Heart left ventricle (tissue), 13 donors: ENCODE measurements at regions not wholly inside any gene's neighbourhood (a gene's known extent, or its start where the extent isn't known, plus 50 kb on each side); places are given as distances from the start of the nearest gene placed in this dataset.

ENCODE experiments used
- POLR2A ChIP-seq, 2 donors: fragments of 450-650 bp; IDR thresholded peaks; one replicate each; pipeline ENCODE4 v1.6.1; 2017; ENCODE audit warnings: antibody characterized with exemption in 2 of 2, mild to moderate bottlenecking in 2 of 2, moderate library complexity in 2 of 2
- TF ChIP-seq, protein P1 (sequence below), 12 donors: fragments of 200-600 bp; sonication (generic) in 4 of 12; IDR thresholded peaks; one replicate each; pipeline versions ENCODE4 v1.5.0 to v1.8.0; 2018 to 2022; ENCODE audit warnings: antibody characterized with exemption in 12 of 12, mild to moderate bottlenecking in 5 of 12
- donor health status: ischemic (EF 13 %, LVEDD 7.1; RV severe dilation, severe dysfunction).
- donor health status: DM: no; HTN: yes; CAD: no.
- donor health status: DM: no; HTN: no; CAD: no.
- donor health status: ischemic (EF 25% LVEDD 6.9; RV normal size, moderate dysfunction).
- donor health status: ischemic (EF 25% LVEDD 5.7; RV mildly dilated, moderate dysfunction).
- donor health status: ischemic (EF 35%, LVEDD 5.7; RV mildly dilated, moderate dysfunction).
- donor health status: nonischemic (EF 11% LVEDD 7.7; RV severe dilation, severe dysfunction).
- donor health status: DM: yes; HTN: yes; CAD: no.
- donor health status: PGD.
- donor health status: ischemic (EF 29% LVEDD 5.4; RV normal size, mild dysfunction).
- donor health status: nonischemic (EF 23%, LVEDD 6.1; RV moderate dilation, normal function).

DNA sequence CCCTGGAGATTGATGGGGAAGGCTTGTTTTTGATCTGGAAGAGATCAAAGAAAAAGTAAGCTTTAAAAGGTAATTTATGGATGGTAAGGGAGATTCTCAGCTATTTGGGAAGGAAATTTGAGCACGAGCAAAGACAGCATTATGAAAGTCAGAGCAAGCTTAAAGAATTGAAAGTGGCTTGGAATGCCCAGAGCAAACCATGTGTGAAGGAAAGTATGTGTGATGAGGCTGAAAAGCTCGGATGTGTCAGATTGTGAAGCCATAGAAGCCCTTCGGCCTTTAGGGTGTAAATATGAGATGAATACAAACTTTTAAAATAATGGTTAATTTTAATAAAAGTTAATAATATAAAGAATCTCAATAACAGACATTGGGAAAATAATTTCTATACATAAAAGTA lies 377.4 kb upstream of the DSEL start:
- no peak for TF ChIP-seq POLR2A (IDR thresholded peaks at IDR 0.05)
- TF ChIP-seq, protein P1, sequence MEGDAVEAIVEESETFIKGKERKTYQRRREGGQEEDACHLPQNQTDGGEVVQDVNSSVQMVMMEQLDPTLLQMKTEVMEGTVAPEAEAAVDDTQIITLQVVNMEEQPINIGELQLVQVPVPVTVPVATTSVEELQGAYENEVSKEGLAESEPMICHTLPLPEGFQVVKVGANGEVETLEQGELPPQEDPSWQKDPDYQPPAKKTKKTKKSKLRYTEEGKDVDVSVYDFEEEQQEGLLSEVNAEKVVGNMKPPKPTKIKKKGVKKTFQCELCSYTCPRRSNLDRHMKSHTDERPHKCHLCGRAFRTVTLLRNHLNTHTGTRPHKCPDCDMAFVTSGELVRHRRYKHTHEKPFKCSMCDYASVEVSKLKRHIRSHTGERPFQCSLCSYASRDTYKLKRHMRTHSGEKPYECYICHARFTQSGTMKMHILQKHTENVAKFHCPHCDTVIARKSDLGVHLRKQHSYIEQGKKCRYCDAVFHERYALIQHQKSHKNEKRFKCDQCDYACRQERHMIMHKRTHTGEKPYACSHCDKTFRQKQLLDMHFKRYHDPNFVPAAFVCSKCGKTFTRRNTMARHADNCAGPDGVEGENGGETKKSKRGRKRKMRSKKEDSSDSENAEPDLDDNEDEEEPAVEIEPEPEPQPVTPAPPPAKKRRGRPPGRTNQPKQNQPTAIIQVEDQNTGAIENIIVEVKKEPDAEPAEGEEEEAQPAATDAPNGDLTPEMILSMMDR (IDR thresholded peaks at IDR 0.05) = no peak
